Trophoblast cell (in vitro differentiated cells and primary cell): ENCODE measurements at regions not wholly inside any gene's neighbourhood (a gene's known extent, or its start where the extent isn't known, plus 50 kb on each side); places are given as distances from the start of the nearest gene placed in this dataset.
"Not testable (repeated sequence)": the region's sequence is repeated elsewhere in the genome, so short reads cannot be mapped to it uniquely, and the experiment has no call there.

Experiments used
- DNase-seq, 2 donors: peaks; one replicate each; pipeline ENCODE4 v3.0.0-alpha.2; 2016
- H2AFZ ChIP-seq: 2 replicates; pipeline ENCODE4 v1.6.1; 2013; ENCODE audit warnings: low read length, moderate library complexity, mild to moderate bottlenecking; ENCODE audit not compliant: insufficient read depth, poor library complexity
- H2AK5ac ChIP-seq: 2 replicates; pipeline ENCODE4 v1.6.1; 2013; ENCODE audit warnings: mild to moderate bottlenecking, low read length
- H2BK120ac ChIP-seq: 2 replicates; pipeline ENCODE4 v1.6.1; 2013; ENCODE audit warnings: low read length, mild to moderate bottlenecking, moderate library complexity; ENCODE audit not compliant: insufficient read depth, poor library complexity
- H2BK12ac ChIP-seq: 2 replicates; pipeline ENCODE4 v1.6.1; 2013; ENCODE audit warnings: mild to moderate bottlenecking, low read length, moderate library complexity
- H2BK5ac ChIP-seq: 2 replicates; pipeline ENCODE4 v1.6.1; 2013; ENCODE audit warnings: low read length, low read depth, moderate library complexity, mild to moderate bottlenecking; ENCODE audit not compliant: poor library complexity
- H3K14ac ChIP-seq: 2 replicates; pipeline ENCODE4 v1.6.1; 2013; ENCODE audit warnings: mild to moderate bottlenecking, low read length
- H3K18ac ChIP-seq: 2 replicates; pipeline ENCODE4 v1.6.1; 2013; ENCODE audit warnings: mild to moderate bottlenecking, low read length
- H3K23ac ChIP-seq: 2 replicates; pipeline ENCODE4 v1.6.1; 2013; ENCODE audit warnings: low read length
- H3K27ac ChIP-seq: 2 replicates; pipeline ENCODE4 v1.5.1; 2013; ENCODE audit warnings: low read depth, mild to moderate bottlenecking, inconsistent platforms, low read length, moderate library complexity
- H3K27me3 ChIP-seq: 2 replicates; pipeline ENCODE4 v1.6.1; 2013; ENCODE audit warnings: inconsistent platforms, mild to moderate bottlenecking, low read length, moderate library complexity; ENCODE audit not compliant: insufficient read depth
- H3K36me3 ChIP-seq, 2 experiments: 1 replicate in 1 of 2; 2 replicates in 1 of 2; pipeline ENCODE4 v1.6.1; 2013; ENCODE audit warnings: low read length in 2 of 2, mild to moderate bottlenecking in 2 of 2, moderate library complexity in 1 of 2; ENCODE audit not compliant: insufficient read depth in 2 of 2, control insufficient read depth in 1 of 2
- H3K4ac ChIP-seq: 2 replicates; pipeline ENCODE4 v1.6.1; 2013; ENCODE audit warnings: low read depth, mild to moderate bottlenecking, low read length, moderate library complexity
- H3K4me1 ChIP-seq, 2 experiments: 1 replicate in 1 of 2; 2 replicates in 1 of 2; pipeline ENCODE4 v1.6.1; 2013; ENCODE audit warnings: low read length in 2 of 2, mild to moderate bottlenecking in 2 of 2, moderate library complexity in 1 of 2; ENCODE audit not compliant: insufficient read depth in 2 of 2, control insufficient read depth in 1 of 2
- H3K4me2 ChIP-seq: 2 replicates; pipeline ENCODE4 v1.6.1; 2013; ENCODE audit warnings: inconsistent platforms, mild to moderate bottlenecking, low read length, moderate library complexity
- H3K4me3 ChIP-seq: 2 replicates; pipeline ENCODE4 v1.5.1; 2013; ENCODE audit warnings: mild to moderate bottlenecking, low read depth, low read length, inconsistent platforms
- H3K79me1 ChIP-seq: one replicate; pipeline ENCODE4 v1.6.1; 2013; ENCODE audit warnings: low read length
- H3K79me2 ChIP-seq: 2 replicates; pipeline ENCODE4 v1.6.1; 2013; ENCODE audit warnings: low read length, mild to moderate bottlenecking; ENCODE audit not compliant: control insufficient read depth, insufficient read depth, poor library complexity
- H3K9ac ChIP-seq: 2 replicates; pipeline ENCODE4 v1.6.1; 2013; ENCODE audit warnings: mild to moderate bottlenecking, low read length
- H3K9me3 ChIP-seq: 2 replicates; pipeline ENCODE4 v1.6.1; 2013; ENCODE audit warnings: low read depth, mild to moderate bottlenecking, control low read depth, inconsistent platforms, low read length; ENCODE audit not compliant: insufficient read depth
- H4K12ac ChIP-seq: 2 replicates; pipeline ENCODE4 v1.6.1; 2013; ENCODE audit warnings: low read depth, mild to moderate bottlenecking, low read length, moderate library complexity
- H4K8ac ChIP-seq: 2 replicates; pipeline ENCODE4 v1.6.1; 2013; ENCODE audit warnings: low read depth, mild to moderate bottlenecking, low read length, moderate library complexity
- H4K91ac ChIP-seq: one replicate; pipeline ENCODE4 v1.6.1; 2013; ENCODE audit warnings: low read depth, mild to moderate bottlenecking, low read length, moderate library complexity
- WGBS: extraction: QIAGEN DNeasy Blood & Tissue Kit; methylation state at CpG from one replicate; pipeline ENCODE4 v1.1.7; 2013; ENCODE audit warnings: missing lambda C conversion rate; ENCODE audit not compliant: insufficient read length, insufficient coverage; ENCODE audit errors: extremely low coverage; 5-methylcytosine and 5-hydroxymethylcytosine counted together

DNA sequence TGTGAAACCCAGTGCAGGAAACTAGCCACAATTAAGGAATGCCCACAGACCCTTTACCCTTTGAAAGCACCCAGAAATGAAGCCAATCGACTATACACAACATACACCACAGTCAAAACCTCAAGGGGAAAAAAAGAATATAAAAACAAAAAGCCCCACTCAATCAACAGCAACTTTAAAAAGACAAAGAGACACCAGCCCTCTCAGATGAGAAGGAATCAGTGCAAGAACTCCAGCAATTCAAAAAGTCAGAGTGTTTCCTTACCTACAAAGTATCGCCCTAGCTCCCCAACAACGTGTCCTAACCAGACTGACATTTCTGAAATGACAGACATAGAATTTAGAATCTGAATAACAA lies 147.7 kb downstream of the CHD1L start:
- no peak overlapping the region for H4K91ac ChIP-seq
- H2AK5ac ChIP-seq: no peak overlapping the region
- no peak overlapping the region for H3K18ac ChIP-seq
- no peaks in the 10 kb centered on the region for H3K79me2 ChIP-seq
- H4K8ac ChIP-seq: no peak overlapping the region
- no peaks in the 10 kb centered on the region for H3K9me3 ChIP-seq
- H4K12ac ChIP-seq: no peak overlapping the region
- H3K36me3 ChIP-seq: no peaks in the 10 kb centered on the region
- no peak overlapping the region for H3K9ac ChIP-seq
- H2BK5ac ChIP-seq: no peak overlapping the region
- H3K14ac ChIP-seq: no peak overlapping the region
- no peak overlapping the region for H2BK12ac ChIP-seq
- H3K4ac ChIP-seq: no peak overlapping the region
- no peak overlapping the region for H3K4me2 ChIP-seq
- no peak for DNase-seq
- no peaks in the 10 kb centered on the region for H3K27me3 ChIP-seq
- no peak overlapping the region for H3K4me3 ChIP-seq
- H3K27ac ChIP-seq: no peak overlapping the region
- no peak overlapping the region for H3K23ac ChIP-seq
- no peak overlapping the region for H2BK120ac ChIP-seq
- H3K79me1 ChIP-seq: no peaks in the 10 kb centered on the region
- WGBS: no CpG with 5 or more reads among the region's 3 CpGs
- H3K4me1 ChIP-seq: peaks cover 5% of the 10 kb centered on the region in 2 experiments
- H2AFZ ChIP-seq: no peak overlapping the region

DNA sequence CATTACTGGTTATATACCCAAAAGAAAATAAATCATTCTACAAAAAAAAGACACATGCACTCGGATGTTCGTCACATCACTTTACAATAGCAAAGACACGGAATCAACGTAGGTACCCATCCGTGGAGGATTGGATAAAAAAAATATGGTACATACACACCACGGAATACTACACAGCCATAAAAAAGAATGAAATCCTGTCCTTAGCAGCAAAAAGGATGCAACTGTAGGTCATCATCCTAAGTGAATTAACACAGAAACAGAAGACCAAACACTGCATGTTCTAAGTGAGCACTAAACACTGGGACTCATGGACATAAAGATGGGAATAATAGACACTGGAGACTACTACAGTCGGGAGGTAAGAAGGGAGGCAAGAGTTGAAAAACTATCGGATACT lies 148.6 kb downstream of the CHD1L start:
- WGBS: no CpG with 5 or more reads among the region's 8 CpGs
- Histone ChIP-seq H3K9me3 (no peaks in the 10 kb centered on the region), H3K79me2 (no peaks in the 10 kb centered on the region), H3K27ac (no peak overlapping the region), H2AFZ (no peak overlapping the region), H3K23ac (no peak overlapping the region), H3K4ac (no peak overlapping the region), H3K14ac (no peak overlapping the region), H4K8ac (no peak overlapping the region), H3K4me3 (no peak overlapping the region), H4K91ac (no peak overlapping the region), H2AK5ac (no peak overlapping the region), H3K18ac (no peak overlapping the region), H3K36me3 (no peaks in the 10 kb centered on the region), H3K27me3 (no peaks in the 10 kb centered on the region), H3K4me1 (peaks cover 5% of the 10 kb centered on the region in 2 experiments), H3K4me2 (no peak overlapping the region), H3K9ac (no peak overlapping the region), H2BK12ac (no peak overlapping the region), H2BK5ac (no peak overlapping the region), H2BK120ac (no peak overlapping the region), H3K79me1 (no peaks in the 10 kb centered on the region), H4K12ac (no peak overlapping the region)
- no peak for DNase-seq

DNA sequence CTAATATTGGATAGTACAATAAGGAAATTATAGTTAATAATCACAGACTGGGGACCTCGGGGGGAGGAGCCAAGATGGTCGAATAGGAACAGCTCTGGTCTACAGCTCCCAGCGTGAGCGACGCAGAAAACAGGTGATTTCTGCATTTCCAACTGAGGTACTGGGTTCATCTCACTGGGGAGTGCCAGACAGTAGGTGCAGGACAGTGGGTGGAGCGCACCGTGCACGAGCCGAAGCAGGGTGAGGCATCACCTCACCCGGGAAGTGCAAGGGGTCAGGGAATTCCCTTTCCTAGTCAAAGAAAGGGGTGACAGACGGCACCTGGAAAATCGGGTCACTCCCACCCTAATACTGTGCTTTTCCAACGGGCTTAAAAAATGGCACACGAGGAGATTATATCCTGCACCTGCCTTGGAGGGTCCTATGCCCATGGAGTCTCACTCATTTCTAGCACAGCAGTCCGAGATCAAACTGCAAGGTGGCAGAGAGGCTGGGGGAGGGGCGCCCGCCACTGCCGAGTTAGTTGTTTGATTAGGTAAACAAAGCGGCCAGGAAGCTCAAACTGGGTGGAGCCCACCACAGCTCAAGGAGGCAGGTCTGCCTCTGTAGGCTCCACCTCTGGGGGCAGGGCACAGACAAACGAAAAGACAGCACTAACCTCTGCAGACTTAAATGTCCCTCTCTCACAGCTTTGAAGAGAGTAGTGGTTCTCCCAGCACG lies 138.8 kb upstream of the BCL9 start:
- not testable (repeated sequence) for H3K4me2 ChIP-seq, H3K27me3 ChIP-seq, H3K4ac ChIP-seq, H3K9me3 ChIP-seq, H2BK12ac ChIP-seq, H3K14ac ChIP-seq, H2AK5ac ChIP-seq, H3K23ac ChIP-seq, H3K4me1 ChIP-seq, H3K79me1 ChIP-seq, H3K36me3 ChIP-seq, H3K18ac ChIP-seq, H3K79me2 ChIP-seq, H3K4me3 ChIP-seq, H2BK120ac ChIP-seq, H4K91ac ChIP-seq, H2BK5ac ChIP-seq, H3K9ac ChIP-seq, H4K8ac ChIP-seq, DNase-seq, H3K27ac ChIP-seq, H2AFZ ChIP-seq, H4K12ac ChIP-seq
- no CpG with 5 or more reads among the region's 21 CpGs for WGBS

- H3K18ac ChIP-seq, H3K4ac ChIP-seq, H2BK120ac ChIP-seq, H3K9ac ChIP-seq, H3K14ac ChIP-seq, H3K36me3 ChIP-seq, H3K79me1 ChIP-seq, H3K27ac ChIP-seq, H3K4me1 ChIP-seq, H3K23ac ChIP-seq, H3K27me3 ChIP-seq, H2AK5ac ChIP-seq, H4K8ac ChIP-seq, H3K79me2 ChIP-seq, H2BK5ac ChIP-seq, H2BK12ac ChIP-seq, H3K9me3 ChIP-seq, H2AFZ ChIP-seq, H4K91ac ChIP-seq, H3K4me2 ChIP-seq, DNase-seq, H3K4me3 ChIP-seq, H4K12ac ChIP-seq: not testable (repeated sequence)
- no CpG with 5 or more reads among the region's 3 CpGs for WGBS
Observed at GRCh38 chr1:147404344-147404743, 137.0 kb upstream of the BCL9 start.
